Suprapubic skin (tissue), 4 donors: ENCODE measurements at regions not wholly inside any gene's neighbourhood (a gene's known extent, or its start where the extent isn't known, plus 50 kb on each side); places are given as distances from the start of the nearest gene placed in this dataset.

Source experiments
- DNase-seq, 2 donors: peaks; one replicate each; pipeline ENCODE4 v3.0.0-alpha.2; 2019; ENCODE audit warnings: low spot score in 2 of 2
- H3K27ac ChIP-seq: fragments of 200-600 bp; sonication (generic); one replicate; pipeline ENCODE4 v1.5.1; 2019
- H3K27me3 ChIP-seq: fragments of 200-600 bp; sonication (generic); one replicate; pipeline ENCODE4 v1.5.1; 2019
- H3K36me3 ChIP-seq: fragments of 200-600 bp; sonication (generic); one replicate; pipeline ENCODE4 v1.5.1; 2019
- H3K4me1 ChIP-seq: fragments of 200-600 bp; sonication (generic); one replicate; pipeline ENCODE4 v1.5.1; 2019
- H3K4me3 ChIP-seq: fragments of 200-600 bp; sonication (generic); one replicate; pipeline ENCODE4 v1.5.1; 2019; ENCODE audit warnings: mild to moderate bottlenecking
- H3K9me3 ChIP-seq: fragments of 200-600 bp; sonication (generic); one replicate; pipeline ENCODE4 v1.5.1; 2019
- CTCF ChIP-seq, 2 donors: fragments of 200-600 bp in 1 of 2; fragments of 450-650 bp in 1 of 2; sonication (generic) in 1 of 2; IDR thresholded peaks; one replicate each; pipeline ENCODE4 v1.5.1; 2016 to 2019; ENCODE audit warnings: antibody characterized with exemption in 2 of 2, mild to moderate bottlenecking in 1 of 2, moderate library complexity in 1 of 2
- EP300 ChIP-seq: sonication (generic); formaldehyde crosslinking; IDR thresholded peaks from one replicate; pipeline ENCODE4 v1.6.1; 2017; ENCODE audit warnings: antibody characterized with exemption
- POLR2A ChIP-seq, 2 donors: fragments of 450-650 bp; IDR thresholded peaks; one replicate each; pipeline ENCODE4 v1.6.1; 2017; ENCODE audit warnings: antibody characterized with exemption in 2 of 2, mild to moderate bottlenecking in 2 of 2, moderate library complexity in 2 of 2
- POLR2AphosphoS5 ChIP-seq, 3 donors: sonication (generic); formaldehyde crosslinking; IDR thresholded peaks; one replicate each; pipeline ENCODE4 v1.6.1; 2017; ENCODE audit warnings: antibody characterized with exemption in 3 of 3
- WGBS: methylation state at CpG from one replicate; pipeline ENCODE4 v1.1.5; 2018; 5-methylcytosine and 5-hydroxymethylcytosine counted together

GRCh38 chr14:34348592-34348991, 113.4 kb downstream of the SPTSSA start:
- Histone ChIP-seq H3K4me1 (peaks cover 3% of the 10 kb centered on the region), H3K27ac (no peak overlapping the region), H3K4me3 (no peak overlapping the region), H3K27me3 (no peaks in the 10 kb centered on the region), H3K36me3 (no peaks in the 10 kb centered on the region), H3K9me3 (no peaks in the 10 kb centered on the region)
- DNase-seq, result no peak
- no peak for TF ChIP-seq POLR2A (IDR thresholded peaks at IDR 0.05)
- TF ChIP-seq CTCF (IDR thresholded peaks at IDR 0.05), result no peak
- no peak for TF ChIP-seq POLR2AphosphoS5 (IDR thresholded peaks at IDR 0.05)
- TF ChIP-seq EP300, result no peak
- WGBS, result 94% methylated on average over 6 of the region's 6 CpGs

- WGBS, result 95% methylated on average over 2 of the region's 2 CpGs
- DNase-seq, result no peak
- no peak for TF ChIP-seq EP300
- TF ChIP-seq CTCF (IDR thresholded peaks at IDR 0.05), result no peak
- TF ChIP-seq POLR2A (IDR thresholded peaks at IDR 0.05), result no peak
- no peak for TF ChIP-seq POLR2AphosphoS5 (IDR thresholded peaks at IDR 0.05)
Observed at GRCh38 chr14:34347683-34348082, 114.4 kb downstream of the SPTSSA start.

GRCh38 chr14:34345718-34346465, 116.1 kb downstream of the SPTSSA start:
- H3K36me3 ChIP-seq, result no peaks in the 10 kb centered on the region
- no peaks in the 10 kb centered on the region for H3K27me3 ChIP-seq
- no peaks in the 10 kb centered on the region for H3K9me3 ChIP-seq
- H3K27ac ChIP-seq, result no peak overlapping the region
- no peak for DNase-seq
- H3K4me1 ChIP-seq, result no peaks in the 10 kb centered on the region
- WGBS, result 92% methylated on average over 5 of the region's 26 CpGs
- no peak overlapping the region for H3K4me3 ChIP-seq
- no peak for TF ChIP-seq POLR2AphosphoS5 (IDR thresholded peaks at IDR 0.05)
- TF ChIP-seq POLR2A (IDR thresholded peaks at IDR 0.05), result no peak
- no peak for TF ChIP-seq CTCF (IDR thresholded peaks at IDR 0.05)
- no peak for TF ChIP-seq EP300

More at GRCh38 chr14:34347683-34348082, 114.4 kb downstream of the SPTSSA start:
- Histone ChIP-seq H3K27ac (no peak overlapping the region), H3K27me3 (no peaks in the 10 kb centered on the region), H3K4me3 (no peak overlapping the region), H3K4me1 (no peaks in the 10 kb centered on the region), H3K36me3 (no peaks in the 10 kb centered on the region), H3K9me3 (no peaks in the 10 kb centered on the region)

- WGBS, result 88% methylated on average over 5 of the region's 5 CpGs
- DNase-seq, result no peak
- H3K4me3 ChIP-seq, result no peak overlapping the region
- no peaks in the 10 kb centered on the region for H3K27me3 ChIP-seq
- no peaks in the 10 kb centered on the region for H3K4me1 ChIP-seq
- no peak overlapping the region for H3K27ac ChIP-seq
- no peaks in the 10 kb centered on the region for H3K36me3 ChIP-seq
- TF ChIP-seq POLR2AphosphoS5 (IDR thresholded peaks at IDR 0.05), result no peak
- no peak for TF ChIP-seq EP300
- TF ChIP-seq CTCF (IDR thresholded peaks at IDR 0.05), result no peak
- no peak for TF ChIP-seq POLR2A (IDR thresholded peaks at IDR 0.05)
- no peaks in the 10 kb centered on the region for H3K9me3 ChIP-seq
Observed at GRCh38 chr14:34344318-34344717, 117.7 kb downstream of the SPTSSA start.

- H3K36me3 ChIP-seq, result no peaks in the 10 kb centered on the region
- no peaks in the 10 kb centered on the region for H3K4me1 ChIP-seq
- no peaks in the 10 kb centered on the region for H3K27me3 ChIP-seq
- DNase-seq, result no peak
- 73% methylated on average over 4 of the region's 4 CpGs for WGBS
- TF ChIP-seq POLR2A (IDR thresholded peaks at IDR 0.05), result no peak
- H3K27ac ChIP-seq, result no peak overlapping the region
- no peak overlapping the region for H3K4me3 ChIP-seq
- no peaks in the 10 kb centered on the region for H3K9me3 ChIP-seq
Observed at GRCh38 chr14:34340025-34340625, 121.9 kb downstream of the SPTSSA start.
